Mucosa of rectum (tissue), 2 donors: ENCODE measurements at regions not wholly inside any gene's neighbourhood (a gene's known extent, or its start where the extent isn't known, plus 50 kb on each side); places are given as distances from the start of the nearest gene placed in this dataset.

Experiments
- H3K27ac ChIP-seq, 2 donors: one replicate each; pipeline ENCODE4 v1.7.0; 2013; ENCODE audit warnings: inconsistent platforms in 2 of 2, low read depth in 2 of 2, low read length in 2 of 2
- H3K27me3 ChIP-seq, 2 donors: one replicate each; pipeline ENCODE4 v1.7.0; 2013; ENCODE audit warnings: low read length in 2 of 2; ENCODE audit not compliant: control insufficient read depth in 2 of 2, insufficient read depth in 2 of 2
- H3K36me3 ChIP-seq, 2 donors: one replicate each; pipeline ENCODE4 v1.7.0; 2013; ENCODE audit warnings: low read length in 2 of 2; ENCODE audit not compliant: control insufficient read depth in 2 of 2, insufficient read depth in 2 of 2
- H3K4me1 ChIP-seq, 2 donors: one replicate each; pipeline ENCODE4 v1.7.0; 2013; ENCODE audit warnings: low read length in 2 of 2, mild to moderate bottlenecking in 1 of 2; ENCODE audit not compliant: control insufficient read depth in 2 of 2, insufficient read depth in 2 of 2
- H3K4me3 ChIP-seq, 2 donors: one replicate each; pipeline ENCODE4 v1.7.0; 2013; ENCODE audit warnings: low read length in 2 of 2
- H3K9ac ChIP-seq, 2 donors: one replicate each; pipeline ENCODE4 v1.7.0; 2013; ENCODE audit warnings: low read length in 2 of 2, low read depth in 1 of 2, mild to moderate bottlenecking in 1 of 2
- H3K9me3 ChIP-seq, 2 donors: one replicate each; pipeline ENCODE4 v1.7.0; 2013; ENCODE audit warnings: low read length in 2 of 2; ENCODE audit not compliant: control insufficient read depth in 2 of 2
- donor health status: healthy.
- donor health status: Normal muscosa, but diverticular disease.

DNA sequence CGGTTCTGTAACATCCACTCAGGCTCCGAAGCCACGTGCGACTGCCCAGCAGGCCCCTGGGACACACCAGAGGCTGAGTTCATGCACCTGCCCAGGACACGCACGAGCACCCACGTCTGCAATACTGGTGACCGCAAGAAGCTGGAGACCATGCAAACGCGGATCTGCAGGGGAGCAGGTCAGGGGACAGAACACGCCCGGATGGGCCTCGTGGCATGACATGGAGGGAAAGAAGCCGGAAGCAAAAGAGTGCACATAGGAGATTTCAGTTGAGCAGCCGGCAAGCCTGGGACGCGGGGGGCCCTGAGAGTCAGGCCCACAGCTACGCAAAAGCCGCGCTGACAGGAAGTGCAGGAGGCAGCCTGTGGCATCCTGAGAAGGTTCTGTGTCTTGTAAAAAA is 73.7 kb downstream of the FOXL3 start:
- no peak overlapping the region for H3K9ac ChIP-seq
- H3K4me1 ChIP-seq, result peaks cover 7 to 12% of the 10 kb centered on the region in 2 donors
- H3K36me3 ChIP-seq, result no peaks in the 10 kb centered on the region
- H3K27ac ChIP-seq, result no peak overlapping the region
- H3K4me3 ChIP-seq, result no peak overlapping the region
- H3K9me3 ChIP-seq, result no peaks in the 10 kb centered on the region
- H3K27me3 ChIP-seq, result peaks cover 5% of the 10 kb centered on the region in 2 donors

DNA sequence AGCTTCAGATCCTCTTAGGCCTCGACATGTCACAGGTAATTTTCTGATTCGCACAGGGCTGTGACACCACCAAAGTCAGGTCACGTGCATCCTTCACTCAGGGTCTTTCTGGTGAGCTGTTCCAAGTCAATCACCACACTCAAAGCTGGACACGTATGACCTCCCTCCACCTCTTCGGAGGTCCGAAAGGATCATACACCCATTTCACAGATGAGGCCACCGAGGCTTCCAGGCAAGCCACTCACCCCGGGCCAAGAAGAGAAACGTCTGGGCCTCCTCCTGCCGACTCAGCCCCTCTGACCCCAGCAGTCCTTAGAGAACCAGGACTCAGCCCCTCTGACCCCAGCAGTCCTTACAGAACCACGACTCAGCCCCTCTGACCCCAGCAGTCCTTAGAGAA is 74.6 kb downstream of the FOXL3 start:
- no peak overlapping the region for H3K27ac ChIP-seq
- no peaks in the 10 kb centered on the region for H3K9me3 ChIP-seq
- H3K9ac ChIP-seq, result no peak overlapping the region
- H3K4me3 ChIP-seq, result no peak overlapping the region
- H3K36me3 ChIP-seq, result no peaks in the 10 kb centered on the region
- peaks cover 11 to 16% of the 10 kb centered on the region in 2 donors for H3K4me1 ChIP-seq
- H3K27me3 ChIP-seq, result peaks cover 5% of the 10 kb centered on the region in 2 donors

DNA sequence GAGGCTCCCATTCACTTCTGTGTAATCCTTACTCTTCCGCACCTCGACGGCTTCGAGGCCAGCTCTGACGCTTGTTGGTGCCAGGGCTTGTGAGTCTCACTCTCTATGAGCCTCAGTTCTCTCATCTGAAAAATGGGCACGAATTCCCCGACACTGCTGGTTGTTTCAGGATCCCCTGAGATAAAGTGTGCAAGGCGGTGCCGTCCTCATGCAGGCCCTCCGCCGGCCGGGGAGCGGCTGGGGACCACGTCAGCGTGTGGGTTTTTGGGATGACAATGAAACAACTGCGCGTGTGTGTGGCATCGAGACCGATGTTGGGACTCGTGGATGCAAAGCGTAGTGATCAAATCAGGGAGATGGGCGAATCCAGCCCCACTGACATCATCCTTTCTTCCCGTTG is 75.6 kb downstream of the FOXL3 start:
- H3K9me3 ChIP-seq, result no peaks in the 10 kb centered on the region
- H3K36me3 ChIP-seq, result no peaks in the 10 kb centered on the region
- H3K27ac ChIP-seq, result no peak overlapping the region
- H3K9ac ChIP-seq, result no peak overlapping the region
- H3K27me3 ChIP-seq, result peaks cover 2 to 5% of the 10 kb centered on the region in 2 donors
- no peak overlapping the region for H3K4me3 ChIP-seq
- H3K4me1 ChIP-seq, result peaks cover 20 to 23% of the 10 kb centered on the region in 2 donors

GRCh38 chr7:366161-366803 is 76.3 kb downstream of the FOXL3 start:
- peaks cover 20 to 25% of the 10 kb centered on the region in 2 donors for H3K4me1 ChIP-seq
- H3K36me3 ChIP-seq, result no peaks in the 10 kb centered on the region
- peak overlapping the region in 1 of 2 donors; percentile 33 for H3K4me3 ChIP-seq
- peaks cover 2 to 5% of the 10 kb centered on the region in 2 donors for H3K27me3 ChIP-seq
- H3K9ac ChIP-seq, result no peak overlapping the region
- H3K9me3 ChIP-seq, result no peaks in the 10 kb centered on the region
- no peak overlapping the region for H3K27ac ChIP-seq

DNA sequence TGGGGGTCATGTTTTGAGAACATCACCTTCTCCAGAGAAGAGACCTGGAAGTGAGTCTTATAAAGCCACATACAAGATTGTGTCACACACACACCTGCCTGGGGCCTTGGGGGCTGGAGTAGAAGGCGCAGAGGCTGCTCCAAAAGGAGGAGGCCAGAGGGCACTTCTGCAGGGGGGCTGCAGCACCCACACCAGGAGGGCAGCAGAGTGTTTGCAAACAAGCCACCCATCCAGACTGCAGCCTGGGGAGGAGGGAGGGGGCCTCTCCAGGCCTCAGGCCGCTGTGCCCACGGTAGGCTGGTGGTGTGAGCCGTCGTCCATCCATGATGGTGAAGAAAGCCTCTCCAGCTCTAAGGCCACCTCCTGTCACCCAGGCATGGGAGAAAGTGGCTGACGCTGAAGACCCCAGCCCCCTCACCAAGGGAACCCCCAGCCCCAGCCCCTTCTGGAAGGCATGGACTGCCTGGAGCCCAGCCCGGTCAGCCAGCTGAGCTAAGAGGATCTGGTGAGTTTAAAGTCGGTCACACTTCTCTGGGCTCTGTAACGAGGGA is 77.5 kb downstream of the FOXL3 start:
- Histone ChIP-seq H3K27ac (no peak overlapping the region), H3K27me3 (peaks cover 2 to 5% of the 10 kb centered on the region in 2 donors), H3K9me3 (no peaks in the 10 kb centered on the region), H3K9ac (no peak overlapping the region), H3K36me3 (no peaks in the 10 kb centered on the region), H3K4me1 (peaks cover 15 to 24% of the 10 kb centered on the region in 2 donors), H3K4me3 (no peak overlapping the region)

DNA sequence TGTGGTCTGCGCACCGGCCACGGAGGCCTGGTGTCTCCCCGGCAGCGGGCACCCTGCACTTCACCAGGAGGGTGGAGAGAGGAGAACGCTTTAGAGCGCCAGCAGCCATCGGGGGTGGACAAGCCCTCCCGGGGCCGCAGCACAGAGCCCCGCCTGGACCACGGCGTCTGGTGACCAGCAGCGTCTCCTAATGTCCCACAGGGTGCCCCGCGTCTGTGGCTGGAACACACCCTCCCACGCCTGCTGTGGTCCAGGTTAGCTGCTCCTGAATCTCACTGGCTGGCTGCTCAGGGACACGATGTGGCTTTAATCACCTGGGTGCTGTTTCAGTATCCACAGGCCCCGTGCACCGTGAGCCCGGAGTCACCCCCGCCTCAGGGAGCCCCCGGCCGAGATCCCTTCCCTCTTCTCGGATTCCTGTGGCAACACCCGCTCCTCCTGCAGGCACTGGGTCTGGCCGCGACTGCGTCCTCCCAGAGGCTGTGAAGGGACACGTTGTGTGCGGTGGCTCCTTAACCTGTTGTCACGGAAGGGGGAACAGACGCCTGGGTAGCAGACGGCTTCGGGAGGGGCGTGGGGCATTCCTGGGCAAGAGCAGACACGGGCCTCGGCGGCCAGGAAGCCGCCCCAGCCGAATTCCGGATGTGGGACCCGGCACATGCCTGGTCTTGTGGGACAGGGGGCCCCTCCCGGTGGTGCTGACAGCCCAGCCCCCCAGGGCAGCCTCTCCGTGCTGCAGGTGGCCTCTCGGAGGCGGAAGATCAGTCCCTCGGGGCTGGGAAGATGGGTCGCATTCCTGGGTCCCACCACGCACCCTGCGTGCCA is 78.9 kb downstream of the FOXL3 start:
- no peaks in the 10 kb centered on the region for H3K36me3 ChIP-seq
- no peak overlapping the region for H3K4me3 ChIP-seq
- peaks cover 0 to 2% of the 10 kb centered on the region in 2 donors for H3K27me3 ChIP-seq
- H3K27ac ChIP-seq, result no peak overlapping the region
- H3K4me1 ChIP-seq, result peaks cover 22 to 30% of the 10 kb centered on the region in 2 donors
- no peaks in the 10 kb centered on the region for H3K9me3 ChIP-seq
- peak overlapping the region in 1 of 2 donors; percentile 54 for H3K9ac ChIP-seq

GRCh38 chr7:369476-370258 is 79.7 kb downstream of the FOXL3 start:
- Histone ChIP-seq H3K4me1 (peaks cover 22 to 30% of the 10 kb centered on the region in 2 donors), H3K36me3 (no peaks in the 10 kb centered on the region), H3K27me3 (peaks cover 0 to 2% of the 10 kb centered on the region in 2 donors), H3K9ac (peak overlapping the region in 1 of 2 donors; percentile 54), H3K4me3 (no peak overlapping the region), H3K9me3 (no peaks in the 10 kb centered on the region), H3K27ac (peak overlapping the region in 1 of 2 donors; percentile 49)

GRCh38 chr7:370259-370625 is 80.3 kb downstream of the FOXL3 start:
- Histone ChIP-seq H3K27me3 (peaks cover 0 to 2% of the 10 kb centered on the region in 2 donors), H3K27ac (peak overlapping the region in 1 of 2 donors; percentile 49), H3K9ac (peak overlapping the region in 1 of 2 donors; percentile 54), H3K4me3 (no peak overlapping the region), H3K9me3 (no peaks in the 10 kb centered on the region), H3K36me3 (no peaks in the 10 kb centered on the region), H3K4me1 (peaks cover 22 to 30% of the 10 kb centered on the region in 2 donors)

DNA sequence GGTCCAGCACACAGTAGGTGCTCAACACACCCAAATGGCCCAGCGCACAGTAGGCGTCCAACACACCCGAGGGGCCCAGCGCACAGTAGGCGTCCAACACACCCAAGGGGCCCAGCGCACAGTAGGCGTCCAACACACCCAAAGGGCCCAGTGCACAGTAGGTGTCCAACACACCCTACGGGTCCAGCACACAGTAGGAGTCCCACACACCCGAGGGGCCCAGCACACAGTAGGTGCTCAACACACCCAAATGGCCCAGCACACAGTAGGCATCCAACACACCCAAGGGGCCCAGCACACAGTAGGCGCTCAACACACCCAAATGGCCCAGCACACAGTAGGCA is 80.8 kb downstream of the FOXL3 start:
- Histone ChIP-seq H3K27me3 (no peaks in the 10 kb centered on the region), H3K27ac (no peak overlapping the region)

More for the DNA sequence above, 80.8 kb downstream of the FOXL3 start:
- Histone ChIP-seq H3K4me3 (no peak overlapping the region), H3K4me1 (peaks cover 22 to 30% of the 10 kb centered on the region in 2 donors), H3K9ac (no peak overlapping the region), H3K36me3 (no peaks in the 10 kb centered on the region), H3K9me3 (no peaks in the 10 kb centered on the region)
